Esophagus mucosa (tissue), 1 donor: ENCODE measurements at regions not wholly inside any gene's neighbourhood (a gene's known extent, or its start where the extent isn't known, plus 50 kb on each side); places are given as distances from the start of the nearest gene placed in this dataset.
"Not testable (repeated sequence)": the region's sequence is repeated elsewhere in the genome, so short reads cannot be mapped to it uniquely, and the experiment has no call there.

Source experiments
- ATAC-seq: fragments of 200-7000 bp; cut with Tn5 transposase; one replicate; pipeline ENCODE4 v1.9.1; 2020
- donor health status: DM: yes; HTN: yes; CAD: no.

- no peak for ATAC-seq
Measured at GRCh38 chr16:22627043-22627442, 116.4 kb downstream of the NPIPB5 start.

GRCh38 chr16:22628994-22629393 lies 118.3 kb downstream of the NPIPB5 start:
- ATAC-seq = no peak

GRCh38 chr16:22630242-22630641 lies 119.6 kb downstream of the NPIPB5 start:
- no peak for ATAC-seq

GRCh38 chr16:22631264-22631663 lies 120.6 kb downstream of the NPIPB5 start:
- no peak for ATAC-seq

- no peak for ATAC-seq
Measured at GRCh38 chr16:22632606-22633005, 121.9 kb downstream of the NPIPB5 start.

GRCh38 chr16:22633280-22633679 lies 122.6 kb downstream of the NPIPB5 start:
- ATAC-seq = no peak

GRCh38 chr16:22633799-22634198 lies 123.1 kb downstream of the NPIPB5 start:
- ATAC-seq = no peak

- no peak for ATAC-seq
Measured at GRCh38 chr16:22634954-22635353, 124.3 kb downstream of the NPIPB5 start.

- ATAC-seq = no peak
Measured at GRCh38 chr16:22635357-22635761, 124.7 kb downstream of the NPIPB5 start.

GRCh38 chr16:22635801-22636200 lies 125.1 kb downstream of the NPIPB5 start:
- no peak for ATAC-seq

- no peak for ATAC-seq
Measured at GRCh38 chr16:22638393-22639206, 127.9 kb downstream of the NPIPB5 start.

- ATAC-seq = no peak
Measured at GRCh38 chr16:22641131-22641628, 130.5 kb downstream of the NPIPB5 start.

GRCh38 chr16:22642416-22643088 lies 131.9 kb downstream of the NPIPB5 start:
- no peak for ATAC-seq

- not testable (repeated sequence) for ATAC-seq
Measured at GRCh38 chr16:22643203-22643602, 132.5 kb downstream of the NPIPB5 start.

GRCh38 chr16:22643886-22644285 lies 133.2 kb downstream of the NPIPB5 start:
- ATAC-seq = no peak

GRCh38 chr16:22645868-22646267 lies 135.2 kb downstream of the NPIPB5 start:
- ATAC-seq = no peak

GRCh38 chr16:22646948-22647556 lies 136.4 kb downstream of the NPIPB5 start:
- no peak for ATAC-seq

GRCh38 chr16:22648141-22648540 lies 137.4 kb downstream of the NPIPB5 start:
- no peak for ATAC-seq

- no peak for ATAC-seq
Measured at GRCh38 chr16:22648941-22649340, 138.2 kb downstream of the NPIPB5 start.

- ATAC-seq = not testable (repeated sequence)
Measured at GRCh38 chr16:22651111-22651817, 140.6 kb downstream of the NPIPB5 start.

- no peak for ATAC-seq
Measured at GRCh38 chr16:22652463-22652845, 141.8 kb downstream of the NPIPB5 start.

GRCh38 chr16:22653876-22654275 lies 143.2 kb downstream of the NPIPB5 start:
- ATAC-seq = no peak

- ATAC-seq = not testable (repeated sequence)
Measured at GRCh38 chr16:22656573-22656972, 145.9 kb downstream of the NPIPB5 start.
